Mesenchymal stem cell (in vitro differentiated cells and primary cell): ENCODE measurements at regions not wholly inside any gene's neighbourhood (a gene's known extent, or its start where the extent isn't known, plus 50 kb on each side); places are given as distances from the start of the nearest gene placed in this dataset.

Experiments
- DNase-seq: peaks from one replicate; pipeline ENCODE4 v3.0.0-alpha.2; 2013
- H2AFZ ChIP-seq: one replicate; pipeline ENCODE4 v1.6.1; 2013; ENCODE audit warnings: low read depth, mild to moderate bottlenecking, control low read depth, inconsistent platforms, low read length, moderate library complexity
- H2AK5ac ChIP-seq: 2 replicates; pipeline ENCODE4 v1.6.1; 2013; ENCODE audit warnings: low read length, moderate library complexity, mild to moderate bottlenecking, inconsistent platforms; ENCODE audit not compliant: severe bottlenecking
- H2BK120ac ChIP-seq: one replicate; pipeline ENCODE4 v1.6.1; 2013; ENCODE audit warnings: low read depth, mild to moderate bottlenecking, inconsistent platforms, low read length, moderate library complexity
- H2BK12ac ChIP-seq, 2 experiments: one replicate each; pipeline ENCODE4 v1.6.1; 2013; ENCODE audit warnings: inconsistent platforms in 2 of 2, low read length in 2 of 2, mild to moderate bottlenecking in 2 of 2, moderate library complexity in 2 of 2, control low read depth in 1 of 2
- H2BK15ac ChIP-seq: one replicate; pipeline ENCODE4 v1.6.1; 2013; ENCODE audit warnings: mild to moderate bottlenecking, low read depth, inconsistent platforms; ENCODE audit not compliant: poor library complexity, severe bottlenecking
- H2BK5ac ChIP-seq: 2 replicates; pipeline ENCODE4 v1.6.1; 2013; ENCODE audit warnings: low read depth, mild to moderate bottlenecking, low read length, control low read depth, inconsistent platforms; ENCODE audit not compliant: poor library complexity, severe bottlenecking
- H3K14ac ChIP-seq, 2 experiments: one replicate each; pipeline ENCODE4 v1.6.1; 2013; ENCODE audit warnings: inconsistent platforms in 2 of 2, low read length in 2 of 2, control low read depth in 1 of 2, mild to moderate bottlenecking in 1 of 2, moderate library complexity in 1 of 2
- H3K18ac ChIP-seq, 2 experiments: one replicate each; pipeline ENCODE4 v1.6.1; 2013; ENCODE audit warnings: inconsistent platforms in 2 of 2, low read length in 2 of 2, control low read depth in 1 of 2, low read depth in 1 of 2, mild to moderate bottlenecking in 1 of 2
- H3K23ac ChIP-seq, 2 experiments: one replicate each; pipeline ENCODE4 v1.6.1; 2013; ENCODE audit warnings: inconsistent platforms in 2 of 2, low read length in 2 of 2, mild to moderate bottlenecking in 2 of 2, moderate library complexity in 2 of 2, control low read depth in 1 of 2
- H3K27ac ChIP-seq: 2 replicates; pipeline ENCODE4 v1.5.1; 2013; ENCODE audit warnings: mild to moderate bottlenecking, moderate library complexity, low read length, control low read depth, inconsistent platforms; ENCODE audit not compliant: poor library complexity, severe bottlenecking
- H3K27me3 ChIP-seq, 2 experiments: 2 replicates each; pipeline versions ENCODE4 v1.6.1 to v1.7.0; 2013; ENCODE audit warnings: low read length in 2 of 2, mild to moderate bottlenecking in 2 of 2, moderate library complexity in 2 of 2, control low read depth in 1 of 2, inconsistent platforms in 1 of 2; ENCODE audit not compliant: control insufficient read depth in 1 of 2, insufficient read depth in 1 of 2
- H3K36me3 ChIP-seq, 2 experiments: 2 replicates each; pipeline versions ENCODE4 v1.6.1 to v1.7.0; 2013; ENCODE audit warnings: low read length in 2 of 2, control low read depth in 1 of 2, inconsistent platforms in 1 of 2, low read depth in 1 of 2, mild to moderate bottlenecking in 1 of 2; ENCODE audit not compliant: insufficient read depth in 2 of 2, control insufficient read depth in 1 of 2
- H3K4ac ChIP-seq, 2 experiments: one replicate each; pipeline ENCODE4 v1.6.1; 2013; ENCODE audit warnings: inconsistent platforms in 2 of 2, low read length in 2 of 2, mild to moderate bottlenecking in 2 of 2, moderate library complexity in 2 of 2, control low read depth in 1 of 2, low read depth in 1 of 2
- H3K4me1 ChIP-seq: 2 replicates; pipeline ENCODE4 v1.6.1; 2013; ENCODE audit warnings: low read depth, low read length, control low read depth; ENCODE audit not compliant: control insufficient read depth, insufficient read depth
- H3K4me2 ChIP-seq: 2 replicates; pipeline ENCODE4 v1.6.1; 2013; ENCODE audit warnings: low read length, mild to moderate bottlenecking, inconsistent platforms; ENCODE audit not compliant: poor library complexity, severe bottlenecking
- H3K4me3 ChIP-seq, 2 experiments: 2 replicates each; pipeline versions ENCODE4 v1.5.1 to v1.7.0; 2013; ENCODE audit warnings: low read length in 2 of 2, mild to moderate bottlenecking in 2 of 2, control low read depth in 1 of 2, low read depth in 1 of 2; ENCODE audit not compliant: insufficient read depth in 1 of 2
- H3K79me1 ChIP-seq: replicated peaks from 2 replicates; pipeline ENCODE4 v1.6.1; 2013; ENCODE audit warnings: mild to moderate bottlenecking, control low read depth, low read length, inconsistent platforms; ENCODE audit not compliant: poor library complexity, severe bottlenecking
- H3K9ac ChIP-seq: 2 replicates; pipeline ENCODE4 v1.7.0; 2013; ENCODE audit warnings: mild to moderate bottlenecking, low read length, moderate library complexity
- H3K9me3 ChIP-seq: 2 replicates; pipeline ENCODE4 v1.7.0; 2013; ENCODE audit warnings: mild to moderate bottlenecking, low read length; ENCODE audit not compliant: control insufficient read depth
- H4K8ac ChIP-seq: one replicate; pipeline ENCODE4 v1.6.1; 2013; ENCODE audit warnings: inconsistent platforms, mild to moderate bottlenecking, low read length, moderate library complexity
- H4K91ac ChIP-seq: one replicate; pipeline ENCODE4 v1.6.1; 2013; ENCODE audit warnings: mild to moderate bottlenecking, low read length, inconsistent platforms
- WGBS: methylation state at CpG from one replicate; pipeline ENCODE4 v1.1.7; 2013; ENCODE audit warnings: mixed read lengths; 5-methylcytosine and 5-hydroxymethylcytosine counted together

- Histone ChIP-seq H3K9ac (no peak overlapping the region), H3K27ac (no peak overlapping the region), H3K79me1 (no peaks in the 10 kb centered on the region), H3K23ac (no peak overlapping the region), H2BK5ac (no peak overlapping the region), H3K4me3 (no peak overlapping the region), H2BK120ac (no peak overlapping the region), H3K36me3 (no peaks in the 10 kb centered on the region), H3K4me1 (no peaks in the 10 kb centered on the region), H3K27me3 (peaks cover 53 to 66% of the 10 kb centered on the region in 2 experiments), H3K4me2 (no peak overlapping the region), H2AK5ac (no peak overlapping the region), H2BK15ac (no peak overlapping the region), H4K8ac (no peak overlapping the region), H2AFZ (no peak overlapping the region), H2BK12ac (no peak overlapping the region), H3K4ac (no peak overlapping the region), H3K18ac (no peak overlapping the region), H4K91ac (no peak overlapping the region), H3K14ac (no peak overlapping the region), H3K9me3 (peaks cover 3% of the 10 kb centered on the region)
- WGBS, result 22% methylated on average over 18 of the region's 18 CpGs
- peak; percentile 91 for DNase-seq
These were observed 114.7 kb upstream of the TLE3 start for GRCh38 chr15:70212286-70212962.

GRCh38 chr15:70210528-70210927 lies 112.8 kb upstream of the TLE3 start:
- no peak overlapping the region for H3K18ac ChIP-seq
- H2BK12ac ChIP-seq, result no peak overlapping the region
- H3K27me3 ChIP-seq, result peaks cover 49 to 65% of the 10 kb centered on the region in 2 experiments
- H3K36me3 ChIP-seq, result no peaks in the 10 kb centered on the region
- no peak overlapping the region for H3K4me2 ChIP-seq
- H3K9me3 ChIP-seq, result peaks cover 3% of the 10 kb centered on the region
- no peak overlapping the region for H2AFZ ChIP-seq
- H3K27ac ChIP-seq, result no peak overlapping the region
- no peak for DNase-seq
- no peak overlapping the region for H3K23ac ChIP-seq
- no peaks in the 10 kb centered on the region for H3K79me1 ChIP-seq
- no peak overlapping the region for H4K8ac ChIP-seq
- H2BK5ac ChIP-seq, result no peak overlapping the region
- no peaks in the 10 kb centered on the region for H3K4me1 ChIP-seq
- no peak overlapping the region for H3K4ac ChIP-seq
- no peak overlapping the region for H2BK120ac ChIP-seq
- H3K4me3 ChIP-seq, result no peak overlapping the region
- no peak overlapping the region for H4K91ac ChIP-seq
- no peak overlapping the region for H3K14ac ChIP-seq
- H3K9ac ChIP-seq, result no peak overlapping the region
- 80% methylated on average over 6 of the region's 6 CpGs for WGBS
- H2BK15ac ChIP-seq, result no peak overlapping the region
- no peak overlapping the region for H2AK5ac ChIP-seq

DNA sequence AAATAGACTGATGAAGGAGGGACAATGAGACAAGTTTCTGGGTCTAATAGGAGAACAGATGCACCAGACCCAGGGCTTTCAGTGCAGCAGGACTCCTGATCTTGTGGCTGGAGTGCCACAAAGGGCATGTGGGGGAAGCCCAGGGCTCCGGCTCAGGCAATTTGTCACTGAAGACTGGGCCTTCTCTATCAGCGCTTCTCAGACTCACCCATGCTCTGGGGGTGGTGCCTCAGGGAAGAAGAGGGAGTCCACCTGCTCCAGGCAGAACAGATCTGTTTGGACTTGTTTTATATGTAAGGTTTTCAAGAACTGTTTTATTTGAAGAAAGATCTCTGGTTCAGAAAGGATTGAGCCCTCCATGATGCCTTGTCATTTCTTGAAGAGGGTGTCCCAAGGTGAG lies 112.4 kb upstream of the TLE3 start:
- no peaks in the 10 kb centered on the region for H3K4me1 ChIP-seq
- peaks cover 49 to 65% of the 10 kb centered on the region in 2 experiments for H3K27me3 ChIP-seq
- H2BK120ac ChIP-seq, result no peak overlapping the region
- H2AFZ ChIP-seq, result no peak overlapping the region
- no peak overlapping the region for H2BK5ac ChIP-seq
- H3K4me2 ChIP-seq, result no peak overlapping the region
- H4K8ac ChIP-seq, result no peak overlapping the region
- H4K91ac ChIP-seq, result no peak overlapping the region
- no peak overlapping the region for H2AK5ac ChIP-seq
- no peak for DNase-seq
- H3K9ac ChIP-seq, result no peak overlapping the region
- H2BK12ac ChIP-seq, result no peak overlapping the region
- WGBS, result 90% methylated on average over 2 of the region's 2 CpGs
- no peaks in the 10 kb centered on the region for H3K36me3 ChIP-seq
- H2BK15ac ChIP-seq, result no peak overlapping the region
- H3K27ac ChIP-seq, result no peak overlapping the region
- H3K4me3 ChIP-seq, result no peak overlapping the region
- no peak overlapping the region for H3K18ac ChIP-seq
- no peak overlapping the region for H3K14ac ChIP-seq
- H3K23ac ChIP-seq, result no peak overlapping the region
- H3K79me1 ChIP-seq, result no peaks in the 10 kb centered on the region
- H3K4ac ChIP-seq, result no peak overlapping the region
- H3K9me3 ChIP-seq, result peaks cover 3% of the 10 kb centered on the region

GRCh38 chr15:70209499-70209898 lies 111.8 kb upstream of the TLE3 start:
- H3K4me3 ChIP-seq, result no peak overlapping the region
- H3K27me3 ChIP-seq, result peaks cover 49 to 71% of the 10 kb centered on the region in 2 experiments
- no peaks in the 10 kb centered on the region for H3K4me1 ChIP-seq
- H2BK120ac ChIP-seq, result no peak overlapping the region
- 87% methylated on average over 5 of the region's 5 CpGs for WGBS
- H3K79me1 ChIP-seq, result no peaks in the 10 kb centered on the region
- H3K9ac ChIP-seq, result no peak overlapping the region
- H3K23ac ChIP-seq, result no peak overlapping the region
- H3K14ac ChIP-seq, result no peak overlapping the region
- H2BK15ac ChIP-seq, result no peak overlapping the region
- no peak overlapping the region for H2AFZ ChIP-seq
- H2BK5ac ChIP-seq, result no peak overlapping the region
- H3K9me3 ChIP-seq, result peaks cover 3% of the 10 kb centered on the region
- DNase-seq, result no peak
- H4K8ac ChIP-seq, result no peak overlapping the region
- H3K27ac ChIP-seq, result no peak overlapping the region
- no peak overlapping the region for H3K18ac ChIP-seq
- no peak overlapping the region for H2BK12ac ChIP-seq
- H3K36me3 ChIP-seq, result no peaks in the 10 kb centered on the region
- no peak overlapping the region for H4K91ac ChIP-seq
- no peak overlapping the region for H3K4ac ChIP-seq
- H3K4me2 ChIP-seq, result no peak overlapping the region
- no peak overlapping the region for H2AK5ac ChIP-seq
